HepG2 (cell line): ENCODE measurements at regions not wholly inside any gene's neighbourhood (a gene's known extent, or its start where the extent isn't known, plus 50 kb on each side); places are given as distances from the start of the nearest gene placed in this dataset.
A peak's percentile ranks its signal among the peaks of the same experiment; 100 is the strongest.

Experiments
- ATAC-seq: fragments of 200-7000 bp; cut with Tn5 transposase; 3 replicates; pipeline ENCODE4 v1.9.1; 2020; ENCODE audit warnings: mild to moderate bottlenecking, moderate library complexity
- BruUV-seq: library from RNA; stranded (reverse); fragments of 400-500 nt; replicated peaks from 2 replicates; lab custom pipeline; 2021; lab: Mats Ljungman, UMichigan
- CTCF ChIA-PET: fragments of 300-600 bp; formaldehyde crosslinking; extraction: SDS; loops from one replicate; lab custom pipeline; 2021; ENCODE audit warnings: low total read pairs, inconsistent platforms, low intra/inter-chr PET ratio; lab: Yijun Ruan, JAX
- POLR2A ChIA-PET: fragments of 350-600 bp; sonication (Branson Sonifier 250); formaldehyde crosslinking; loops from one replicate; lab custom pipeline; 2020; ENCODE audit warnings: antibody characterized with exemption, inconsistent platforms; lab: Yijun Ruan, JAX
- DNase-seq: peaks from one replicate; pipeline ENCODE4 v3.0.0-alpha.2; 2015; ENCODE audit warnings: low spot score
- FAIRE-seq: peaks from 3 replicates; lab custom pipeline; 2011; peaks lifted over from hg19 to GRCh38; lab: Jason Lieb, UNC
- H2AFZ ChIP-seq: one replicate; pipeline ENCODE4 v1.6.1; 2011; ENCODE audit warnings: low read length, inconsistent platforms
- H3K27ac ChIP-seq: fragments of 300-600 bp; 3 replicates; pipeline ENCODE4 v1.8.0; 2011; ENCODE audit warnings: mixed run types, mild to moderate bottlenecking, mixed read lengths, low read length, inconsistent platforms; ENCODE audit not compliant: insufficient read depth; ENCODE audit errors: extremely low read length
- H3K27me3 ChIP-seq, 2 experiments: fragments of 200-600 bp in 1 of 2; 2 replicates in 1 of 2; 3 replicates in 1 of 2; pipeline versions ENCODE4 v1.6.0 to v1.8.0; 2011; ENCODE audit warnings: low read length in 2 of 2, mild to moderate bottlenecking in 2 of 2, moderate library complexity in 2 of 2, inconsistent platforms in 1 of 2; ENCODE audit not compliant: insufficient read depth in 2 of 2, control insufficient read depth in 1 of 2
- H3K36me3 ChIP-seq, 2 experiments: fragments of 200-600 bp in 1 of 2; replicated peaks in 1 of 2; 2 replicates in 1 of 2; 3 replicates in 1 of 2; pipeline versions ENCODE4 v1.5.1 to v1.8.0; 2011; ENCODE audit warnings: low read length in 2 of 2, inconsistent platforms in 1 of 2; ENCODE audit not compliant: insufficient read depth in 2 of 2, control insufficient read depth in 1 of 2
- H3K4me1 ChIP-seq: 2 replicates; pipeline ENCODE4 v1.5.1; 2012; ENCODE audit warnings: low read length, inconsistent platforms; ENCODE audit not compliant: insufficient read depth
- H3K4me2 ChIP-seq: 2 replicates; pipeline ENCODE4 v1.6.0; 2011; ENCODE audit warnings: low read depth, low read length, inconsistent platforms
- H3K4me3 ChIP-seq, 3 experiments: fragments of 200-600 bp in 1 of 3; sonication (generic), shearing (Covaris generic) in 1 of 3; replicated peaks in 1 of 3; 2 replicates each; pipeline ENCODE4 v1.5.1; 2011 to 2016; ENCODE audit warnings: low read length in 3 of 3, inconsistent platforms in 2 of 3, low read depth in 2 of 3, mild to moderate bottlenecking in 2 of 3, control low read depth in 1 of 3, mixed read lengths in 1 of 3; ENCODE audit not compliant: insufficient read depth in 1 of 3
- H3K79me2 ChIP-seq: one replicate; pipeline ENCODE4 v1.6.1; 2011; ENCODE audit warnings: low read length, inconsistent platforms; ENCODE audit not compliant: insufficient read depth
- H3K9ac ChIP-seq: 2 replicates; pipeline ENCODE4 v1.6.0; 2011; ENCODE audit warnings: mild to moderate bottlenecking, low read depth, low read length, inconsistent platforms; ENCODE audit not compliant: insufficient read depth
- H3K9me3 ChIP-seq: 2 replicates; pipeline ENCODE4 v1.5.1; 2012; ENCODE audit warnings: mild to moderate bottlenecking, low read length
- H4K20me1 ChIP-seq: 2 replicates; pipeline ENCODE4 v1.6.0; 2011; ENCODE audit warnings: inconsistent platforms, mild to moderate bottlenecking, low read length, moderate library complexity; ENCODE audit not compliant: insufficient read depth
- CBX5 ChIP-seq: sonication (generic); formaldehyde crosslinking; IDR thresholded peaks from 2 replicates; pipeline ENCODE4 v1.4.0; 2020; ENCODE audit warnings: missing genetic modification reagents, borderline replicate concordance
- FOXA3 ChIP-seq: IDR thresholded peaks from 2 replicates; pipeline ENCODE4 v1.6.1; 2016; ENCODE audit warnings: missing genetic modification reagents, missing compliant biosample characterization
- HNF4A ChIP-seq: sonication (generic); formaldehyde crosslinking; IDR thresholded peaks from 2 replicates; pipeline ENCODE4 v1.4.0; 2020; ENCODE audit warnings: missing genetic modification reagents
- HOXA7 ChIP-seq: sonication (generic); formaldehyde crosslinking; IDR thresholded peaks from 2 replicates; pipeline ENCODE4 v1.8.1; 2022; ENCODE audit warnings: mild to moderate bottlenecking, missing genetic modification reagents, moderate library complexity
- NFRKB ChIP-seq: fragments of 450-650 bp; IDR thresholded peaks from 2 replicates; pipeline ENCODE4 v1.6.1; 2017
- NONO ChIP-seq, 2 experiments: fragments of 450-650 bp in 1 of 2; sonication (generic) in 1 of 2; formaldehyde crosslinking in 1 of 2; IDR thresholded peaks in 1 of 2; conservative IDR thresholded peaks in 1 of 2; 2 replicates each; pipeline versions ENCODE4 v1.6.1 to v1.8.0; 2017 to 2022; ENCODE audit warnings: mild to moderate bottlenecking in 1 of 2, missing genetic modification reagents in 1 of 2, moderate library complexity in 1 of 2
- PTBP1 ChIP-seq: fragments of 200-400 bp; formaldehyde crosslinking; IDR thresholded peaks from 2 replicates; pipeline ENCODE4 v1.6.1; 2018; ENCODE audit warnings: low read length, low read depth; ENCODE audit not compliant: poor library complexity, severe bottlenecking
- SP2 ChIP-seq: sonication (generic); formaldehyde crosslinking; IDR thresholded peaks from 2 replicates; pipeline ENCODE4 v1.5.1; 2020; ENCODE audit warnings: mild to moderate bottlenecking, missing genetic modification reagents
- TEAD3 ChIP-seq: optimal IDR thresholded peaks from 2 replicates; pipeline ENCODE3; 2016; ENCODE audit warnings: borderline replicate concordance
- ZFP41 ChIP-seq: sonication (generic); formaldehyde crosslinking; IDR thresholded peaks from 2 replicates; pipeline ENCODE4 v1.4.0; 2020; ENCODE audit warnings: mild to moderate bottlenecking, missing genetic modification reagents, borderline replicate concordance
- ZNF17 ChIP-seq: sonication (generic); formaldehyde crosslinking; IDR thresholded peaks from 2 replicates; pipeline ENCODE4 v1.5.0; 2020; ENCODE audit warnings: mild to moderate bottlenecking, missing genetic modification reagents
- ZNF337 ChIP-seq: sonication (generic); formaldehyde crosslinking; IDR thresholded peaks from 2 replicates; pipeline ENCODE4 v1.5.1; 2020; ENCODE audit warnings: missing genetic modification reagents, low read depth, mild to moderate bottlenecking, borderline replicate concordance
- WGBS: methylation state at CpG from one replicate; pipeline ENCODE4 v1.1.6; 2017; ENCODE audit warnings: low lambda C conversion rate; 5-methylcytosine and 5-hydroxymethylcytosine counted together
- in situ Hi-C: cut with HindIII; loops from 2 replicates; pipeline ENCODE4 v1.10.0; 2017; ENCODE audit warnings: low pct_unique_long_range_greater_than_20kb; ENCODE audit not compliant: extremely low pct_ligation_motif_present
- intact Hi-C: fragments of 100-400 bp; cut with micrococcal nuclease; formaldehyde crosslinking; loops from one replicate; pipeline ENCODE4 v1.10.0; 2022; ENCODE audit not compliant: unreplicated experiment
- TF ChIP-seq, protein P1 (sequence below): sonication (generic); formaldehyde crosslinking; IDR thresholded peaks from 2 replicates; pipeline ENCODE4 v1.4.0; 2020; ENCODE audit warnings: missing genetic modification reagents, borderline replicate concordance
- TF ChIP-seq, protein P2 (sequence below): sonication (generic); formaldehyde crosslinking; IDR thresholded peaks from 2 replicates; pipeline ENCODE4 v1.4.0; 2020; ENCODE audit warnings: mild to moderate bottlenecking, missing genetic modification reagents
- TF ChIP-seq, protein P3 (sequence below): sonication (generic); formaldehyde crosslinking; IDR thresholded peaks from 2 replicates; pipeline ENCODE4 v1.5.0; 2020; ENCODE audit warnings: mild to moderate bottlenecking, missing genetic modification reagents, borderline replicate concordance
- TF ChIP-seq, protein P4 (sequence below): sonication (generic); formaldehyde crosslinking; IDR thresholded peaks from 2 replicates; pipeline ENCODE4 v1.4.0; 2020; ENCODE audit warnings: missing genetic modification reagents, mild to moderate bottlenecking, borderline replicate concordance

DNA sequence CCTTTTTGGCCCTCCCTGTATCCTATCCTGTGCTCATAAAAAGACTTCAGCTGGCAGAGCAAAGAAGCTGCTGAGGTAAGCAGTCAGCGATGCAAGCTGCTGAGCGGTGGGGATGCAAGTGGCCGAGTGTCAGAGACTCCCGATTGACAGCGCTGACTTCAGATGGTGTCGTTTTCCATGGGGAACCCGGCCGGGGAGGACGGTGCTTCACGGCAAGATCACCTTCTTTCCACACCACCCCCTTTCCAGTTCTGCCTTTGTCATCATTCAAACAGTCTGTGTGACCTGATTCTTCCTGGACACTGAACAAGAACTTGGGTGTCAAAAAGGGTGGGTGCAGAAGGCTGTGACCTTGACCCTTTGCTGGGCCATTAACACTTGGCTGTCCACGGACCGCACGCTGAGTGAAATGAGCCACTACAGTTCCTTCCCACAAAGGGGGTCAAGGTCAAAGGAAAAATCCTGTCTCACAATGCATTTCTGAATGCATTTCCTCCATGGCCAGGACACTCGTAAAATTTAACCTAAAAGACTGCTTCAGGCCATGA lies 52.9 kb upstream of the UNC93A start:
- ATAC-seq (peak; percentile 46), FAIRE-seq (no peak), DNase-seq (peak; percentile 58)
- intact Hi-C loops = loop anchor here (2.0 kb wide), 1 partner anchor 13 kb away; no protein-coding TSS in a partner anchor
- Histone ChIP-seq H2AFZ (no peak overlapping the region), H3K4me1 (peaks cover 78% of the 10 kb centered on the region), H3K4me2 (peak overlapping the region; percentile 90), H3K27ac (peak overlapping the region; percentile 67), H3K9me3 (no peaks in the 10 kb centered on the region), H4K20me1 (no peaks in the 10 kb centered on the region), H3K9ac (peak overlapping the region; percentile 54), H3K79me2 (no peaks in the 10 kb centered on the region), H3K27me3 (no peaks in the 10 kb centered on the region), H3K4me3 (peak overlapping the region; percentile 16 to 53 (median 22); a peak in 5 of 6 replicates), H3K36me3 (no peaks in the 10 kb centered on the region)
- BruUV-seq = no TSS peak
- in situ Hi-C loops = loop anchor here (5.0 kb wide), 1 partner anchor 34 kb away; no protein-coding TSS in a partner anchor
- WGBS = 2% methylated on average over 7 of the region's 14 CpGs
- ChIA-PET CTCF (no interaction called here), POLR2A (interaction anchor here (0.8 to 3.2 kb wide), 6 partner anchors 15 to 71 kb away, joined by 3 to 19 read pairs (median 4); no protein-coding TSS in a partner anchor)
- TF ChIP-seq, protein P1, sequence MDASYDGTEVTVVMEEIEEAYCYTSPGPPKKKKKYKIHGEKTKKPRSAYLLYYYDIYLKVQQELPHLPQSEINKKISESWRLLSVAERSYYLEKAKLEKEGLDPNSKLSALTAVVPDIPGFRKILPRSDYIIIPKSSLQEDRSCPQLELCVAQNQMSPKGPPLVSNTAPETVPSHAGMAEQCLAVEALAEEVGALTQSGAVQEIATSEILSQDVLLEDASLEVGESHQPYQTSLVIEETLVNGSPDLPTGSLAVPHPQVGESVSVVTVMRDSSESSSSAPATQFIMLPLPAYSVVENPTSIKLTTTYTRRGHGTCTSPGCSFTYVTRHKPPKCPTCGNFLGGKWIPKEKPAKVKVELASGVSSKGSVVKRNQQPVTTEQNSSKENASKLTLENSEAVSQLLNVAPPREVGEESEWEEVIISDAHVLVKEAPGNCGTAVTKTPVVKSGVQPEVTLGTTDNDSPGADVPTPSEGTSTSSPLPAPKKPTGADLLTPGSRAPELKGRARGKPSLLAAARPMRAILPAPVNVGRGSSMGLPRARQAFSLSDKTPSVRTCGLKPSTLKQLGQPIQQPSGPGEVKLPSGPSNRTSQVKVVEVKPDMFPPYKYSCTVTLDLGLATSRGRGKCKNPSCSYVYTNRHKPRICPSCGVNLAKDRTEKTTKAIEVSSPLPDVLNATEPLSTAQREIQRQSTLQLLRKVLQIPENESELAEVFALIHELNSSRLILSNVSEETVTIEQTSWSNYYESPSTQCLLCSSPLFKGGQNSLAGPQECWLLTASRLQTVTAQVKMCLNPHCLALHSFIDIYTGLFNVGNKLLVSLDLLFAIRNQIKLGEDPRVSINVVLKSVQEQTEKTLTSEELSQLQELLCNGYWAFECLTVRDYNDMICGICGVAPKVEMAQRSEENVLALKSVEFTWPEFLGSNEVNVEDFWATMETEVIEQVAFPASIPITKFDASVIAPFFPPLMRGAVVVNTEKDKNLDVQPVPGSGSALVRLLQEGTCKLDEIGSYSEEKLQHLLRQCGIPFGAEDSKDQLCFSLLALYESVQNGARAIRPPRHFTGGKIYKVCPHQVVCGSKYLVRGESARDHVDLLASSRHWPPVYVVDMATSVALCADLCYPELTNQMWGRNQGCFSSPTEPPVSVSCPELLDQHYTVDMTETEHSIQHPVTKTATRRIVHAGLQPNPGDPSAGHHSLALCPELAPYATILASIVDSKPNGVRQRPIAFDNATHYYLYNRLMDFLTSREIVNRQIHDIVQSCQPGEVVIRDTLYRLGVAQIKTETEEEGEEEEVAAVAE = no peak
- TF ChIP-seq ZNF17 (CRISPR knock-in tag) (0 out of 2 replicates have a peak, but pooled peaks have one; percentile 72), CBX5 (CRISPR knock-in tag) (no peak), ZNF337 (peak; percentile 61; the same call in 1 of the 2 replicates), ZFP41 (no peak), HNF4A (peak; percentile 55), PTBP1 (no peak), SP2 (CRISPR knock-in tag) (no peak), HOXA7 (CRISPR knock-in tag) (no peak), FOXA3 (CRISPR knock-in tag) (no peak; the same call in 1 of the 2 replicates), TEAD3 (peak; percentile 33), NONO (IDR thresholded peaks at IDR 0.05) (no peak), NONO (CRISPR knock-in tag; conservative IDR thresholded peaks at IDR 0.05) (peak; percentile 30; the same call in 1 of the 2 replicates), NFRKB (no peak)
- TF ChIP-seq, protein P2, sequence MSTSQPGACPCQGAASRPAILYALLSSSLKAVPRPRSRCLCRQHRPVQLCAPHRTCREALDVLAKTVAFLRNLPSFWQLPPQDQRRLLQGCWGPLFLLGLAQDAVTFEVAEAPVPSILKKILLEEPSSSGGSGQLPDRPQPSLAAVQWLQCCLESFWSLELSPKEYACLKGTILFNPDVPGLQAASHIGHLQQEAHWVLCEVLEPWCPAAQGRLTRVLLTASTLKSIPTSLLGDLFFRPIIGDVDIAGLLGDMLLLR (CRISPR knock-in tag) = peak; percentile 41; the same call in 1 of the 2 replicates
- TF ChIP-seq, protein P3, sequence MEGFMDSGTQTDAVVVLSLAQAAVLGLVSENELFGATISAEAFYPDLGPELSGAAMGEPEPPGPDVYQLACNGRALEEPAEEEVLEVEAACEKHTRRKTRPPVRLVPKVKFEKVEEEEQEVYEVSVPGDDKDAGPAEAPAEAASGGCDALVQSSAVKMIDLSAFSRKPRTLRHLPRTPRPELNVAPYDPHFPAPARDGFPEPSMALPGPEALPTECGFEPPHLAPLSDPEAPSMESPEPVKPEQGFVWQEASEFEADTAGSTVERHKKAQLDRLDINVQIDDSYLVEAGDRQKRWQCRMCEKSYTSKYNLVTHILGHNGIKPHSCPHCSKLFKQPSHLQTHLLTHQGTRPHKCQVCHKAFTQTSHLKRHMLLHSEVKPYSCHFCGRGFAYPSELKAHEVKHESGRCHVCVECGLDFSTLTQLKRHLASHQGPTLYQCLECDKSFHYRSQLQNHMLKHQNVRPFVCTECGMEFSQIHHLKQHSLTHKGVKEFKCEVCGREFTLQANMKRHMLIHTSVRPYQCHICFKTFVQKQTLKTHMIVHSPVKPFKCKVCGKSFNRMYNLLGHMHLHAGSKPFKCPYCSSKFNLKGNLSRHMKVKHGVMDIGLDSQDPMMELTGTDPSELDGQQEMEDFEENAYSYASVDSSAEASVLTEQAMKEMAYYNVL = no peak
- TF ChIP-seq, protein P4, sequence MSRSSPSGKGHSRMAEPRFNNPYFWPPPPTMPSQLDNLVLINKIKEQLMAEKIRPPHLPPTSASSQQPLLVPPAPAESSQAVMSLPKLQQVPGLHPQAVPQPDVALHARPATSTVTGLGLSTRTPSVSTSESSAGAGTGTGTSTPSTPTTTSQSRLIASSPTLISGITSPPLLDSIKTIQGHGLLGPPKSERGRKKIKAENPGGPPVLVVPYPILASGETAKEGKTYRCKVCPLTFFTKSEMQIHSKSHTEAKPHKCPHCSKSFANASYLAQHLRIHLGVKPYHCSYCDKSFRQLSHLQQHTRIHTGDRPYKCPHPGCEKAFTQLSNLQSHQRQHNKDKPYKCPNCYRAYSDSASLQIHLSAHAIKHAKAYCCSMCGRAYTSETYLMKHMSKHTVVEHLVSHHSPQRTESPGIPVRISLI (CRISPR knock-in tag) = no peak
